ENCODE measurements at regions not wholly inside any gene's neighbourhood (a gene's known extent, or its start where the extent isn't known, plus 50 kb on each side); places are given as distances from the start of the nearest gene placed in this dataset.

DNA sequence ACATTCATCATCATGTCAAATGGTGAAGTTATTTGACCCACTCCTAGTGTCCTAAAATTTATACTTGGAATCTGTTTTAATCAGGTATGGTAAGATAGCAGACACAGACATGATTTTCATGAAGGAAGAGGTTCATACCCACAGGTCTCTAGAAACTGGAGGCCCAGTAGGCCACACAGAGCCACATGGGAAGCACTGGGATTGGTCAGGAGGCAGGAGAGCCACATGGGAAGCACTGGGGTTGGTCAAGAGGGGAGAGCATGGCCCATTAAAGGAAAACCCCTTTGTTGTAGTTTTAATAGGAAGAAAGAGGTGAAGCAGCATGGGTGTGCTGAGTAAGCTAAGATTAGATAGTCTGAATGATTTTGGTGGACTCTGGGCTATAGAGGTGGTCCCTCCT lies 356.9 kb downstream of the MFSD1 start:
- no peaks in the 10 kb centered on the region for H3K36me3 Mint-ChIP-seq (ENCODE audit: unreplicated experiment)

DNA sequence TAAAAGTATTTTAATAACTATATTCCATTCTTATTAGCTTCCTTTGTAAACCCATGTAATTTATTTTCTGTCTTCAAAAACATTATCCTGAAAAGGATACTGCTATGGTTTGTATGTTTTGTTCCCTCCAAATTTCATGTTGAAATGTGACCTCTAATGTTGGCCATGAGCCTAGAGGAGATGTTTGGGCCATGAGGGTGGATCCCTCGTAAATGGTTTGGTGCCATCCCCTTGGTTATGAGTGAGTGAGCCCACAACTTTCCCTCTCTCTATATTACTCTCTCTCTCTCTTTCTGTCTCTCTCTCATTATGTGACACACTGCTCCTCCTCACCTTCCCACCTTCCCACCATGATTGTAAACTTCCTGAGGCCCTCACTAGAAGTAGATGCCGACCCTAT lies 357.7 kb downstream of the MFSD1 start:
- H3K27me3 Mint-ChIP-seq (ENCODE audit: unreplicated experiment): no peaks in the 10 kb centered on the region

More for the DNA sequence above, 356.9 kb downstream of the MFSD1 start:
- H3K27me3 Mint-ChIP-seq (ENCODE audit: unreplicated experiment): no peaks in the 10 kb centered on the region
- no peak for TF ChIP-seq CTCF (IDR thresholded peaks at IDR 0.05; ENCODE audit: partially characterized antibody, unreplicated experiment)
- no peak overlapping the region for H3K27ac Mint-ChIP-seq (ENCODE audit: unreplicated experiment)
- H3K4me3 Mint-ChIP-seq (ENCODE audit: unreplicated experiment): no peak overlapping the region
- no peaks in the 10 kb centered on the region for H3K4me1 Mint-ChIP-seq (ENCODE audit: low read depth, unreplicated experiment)
- no peak for DNase-seq
- H3K9me3 Mint-ChIP-seq (ENCODE audit: unreplicated experiment): no peaks in the 10 kb centered on the region

GRCh38 chr3:159163656-159164055 lies 361.8 kb downstream of the MFSD1 start:
- DNase-seq: no peak
- H3K36me3 Mint-ChIP-seq (ENCODE audit: unreplicated experiment): no peaks in the 10 kb centered on the region
- H3K4me1 Mint-ChIP-seq (ENCODE audit: low read depth, unreplicated experiment): no peaks in the 10 kb centered on the region
- TF ChIP-seq CTCF (IDR thresholded peaks at IDR 0.05; ENCODE audit: partially characterized antibody, unreplicated experiment): no peak
- no peak overlapping the region for H3K27ac Mint-ChIP-seq (ENCODE audit: unreplicated experiment)
- no peaks in the 10 kb centered on the region for H3K27me3 Mint-ChIP-seq (ENCODE audit: unreplicated experiment)
- no peaks in the 10 kb centered on the region for H3K9me3 Mint-ChIP-seq (ENCODE audit: unreplicated experiment)
- H3K4me3 Mint-ChIP-seq (ENCODE audit: unreplicated experiment): no peak overlapping the region

More for the DNA sequence above, 357.7 kb downstream of the MFSD1 start:
- H3K4me3 Mint-ChIP-seq (ENCODE audit: unreplicated experiment): no peak overlapping the region
- H3K27ac Mint-ChIP-seq (ENCODE audit: unreplicated experiment): no peak overlapping the region
- H3K36me3 Mint-ChIP-seq (ENCODE audit: unreplicated experiment): no peaks in the 10 kb centered on the region
- TF ChIP-seq CTCF (IDR thresholded peaks at IDR 0.05; ENCODE audit: partially characterized antibody, unreplicated experiment): no peak
- H3K9me3 Mint-ChIP-seq (ENCODE audit: unreplicated experiment): no peaks in the 10 kb centered on the region
- no peak for DNase-seq
- H3K4me1 Mint-ChIP-seq (ENCODE audit: low read depth, unreplicated experiment): no peaks in the 10 kb centered on the region

DNA sequence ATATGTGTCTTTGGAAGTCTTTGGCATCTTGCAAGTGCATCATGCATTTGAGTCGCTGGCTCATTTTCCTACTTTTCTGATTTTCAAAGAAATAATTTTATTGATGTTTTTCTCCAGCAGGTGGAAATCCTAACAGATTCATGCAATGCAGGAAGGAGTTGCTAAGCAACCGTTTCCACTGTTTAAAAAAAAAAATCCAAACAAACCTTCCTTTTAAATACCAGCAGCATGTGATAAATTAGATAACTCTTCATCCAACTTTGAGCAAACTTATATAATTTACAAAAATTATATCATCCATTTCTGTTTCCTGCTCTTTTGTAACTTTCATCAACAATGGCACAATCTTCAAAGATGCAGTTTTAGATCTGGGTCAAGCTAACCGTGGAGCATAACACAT lies 364.1 kb downstream of the MFSD1 start:
- DNase-seq: no peak
- H3K27me3 Mint-ChIP-seq (ENCODE audit: unreplicated experiment): peaks cover 2% of the 10 kb centered on the region
- no peaks in the 10 kb centered on the region for H3K36me3 Mint-ChIP-seq (ENCODE audit: unreplicated experiment)
- no peak overlapping the region for H3K4me3 Mint-ChIP-seq (ENCODE audit: unreplicated experiment)
- H3K27ac Mint-ChIP-seq (ENCODE audit: unreplicated experiment): no peak overlapping the region
- TF ChIP-seq CTCF (IDR thresholded peaks at IDR 0.05; ENCODE audit: partially characterized antibody, unreplicated experiment): no peak
- H3K4me1 Mint-ChIP-seq (ENCODE audit: low read depth, unreplicated experiment): no peaks in the 10 kb centered on the region
- H3K9me3 Mint-ChIP-seq (ENCODE audit: unreplicated experiment): no peaks in the 10 kb centered on the region

GRCh38 chr3:159166899-159167586 lies 365.2 kb downstream of the MFSD1 start:
- Mint-ChIP-seq H3K27ac (ENCODE audit: unreplicated experiment) (no peak overlapping the region), H3K36me3 (ENCODE audit: unreplicated experiment) (no peaks in the 10 kb centered on the region), H3K9me3 (ENCODE audit: unreplicated experiment) (no peaks in the 10 kb centered on the region), H3K4me3 (ENCODE audit: unreplicated experiment) (no peak overlapping the region), H3K27me3 (ENCODE audit: unreplicated experiment) (peaks cover 2% of the 10 kb centered on the region), H3K4me1 (ENCODE audit: low read depth, unreplicated experiment) (no peaks in the 10 kb centered on the region)
- TF ChIP-seq CTCF (IDR thresholded peaks at IDR 0.05; ENCODE audit: partially characterized antibody, unreplicated experiment): no peak
- DNase-seq: no peak
